ENCODE measurements at regions not wholly inside any gene's neighbourhood (a gene's known extent, or its start where the extent isn't known, plus 50 kb on each side); places are given as distances from the start of the nearest gene placed in this dataset.

- H2AFZ ChIP-seq: no peak overlapping the region
- DNase-seq (ENCODE audit: low spot score) (no peak), ATAC-seq (no peak)
- H3K27me3 ChIP-seq (ENCODE audit: insufficient read depth): no peaks in the 10 kb centered on the region
- no peak overlapping the region for H3K27ac ChIP-seq (ENCODE audit: low read depth)
- no peaks in the 10 kb centered on the region for H3K4me1 ChIP-seq (ENCODE audit: insufficient read depth)
- no peak overlapping the region for H3K4me3 ChIP-seq
- H3K36me3 ChIP-seq (ENCODE audit: insufficient read depth): peaks cover 1% of the 10 kb centered on the region; the same call in 1 of the 2 replicates
- no peak overlapping the region for H3K4me2 ChIP-seq
- no peaks in the 10 kb centered on the region for H3K4me1 Mint-ChIP-seq
- H3F3A ChIP-seq (replicated peaks; ENCODE audit: low read depth): no peaks in the 10 kb centered on the region
- no peaks in the 10 kb centered on the region for H3K27me3 Mint-ChIP-seq (ENCODE audit: insufficient read depth, low read depth, poor library complexity)
- H3K79me2 ChIP-seq (replicated peaks; ENCODE audit: insufficient read depth): no peaks in the 10 kb centered on the region
- TF ChIP-seq POLR2AphosphoS5 (IDR thresholded peaks at IDR 0.05; ENCODE audit: low read depth) (no peak), EZH2phosphoT487 (IDR thresholded peaks at IDR 0.05; ENCODE audit: unreplicated experiment) (no peak), EZH2 (IDR thresholded peaks at IDR 0.05; ENCODE audit: low read depth, unreplicated experiment) (no peak), CREB1 (CRISPR knock-in tag; IDR thresholded peaks at IDR 0.05; ENCODE audit: low read depth) (no peak), STAT1 (IDR thresholded peaks at IDR 0.05; ENCODE audit: unreplicated experiment) (no peak), NANOG (IDR thresholded peaks at IDR 0.05; ENCODE audit: borderline replicate concordance) (no peak), ZNF331 (CRISPR knock-in tag; IDR thresholded peaks at IDR 0.05; ENCODE audit: low read depth) (no peak)
- TF ChIP-seq, protein P1, sequence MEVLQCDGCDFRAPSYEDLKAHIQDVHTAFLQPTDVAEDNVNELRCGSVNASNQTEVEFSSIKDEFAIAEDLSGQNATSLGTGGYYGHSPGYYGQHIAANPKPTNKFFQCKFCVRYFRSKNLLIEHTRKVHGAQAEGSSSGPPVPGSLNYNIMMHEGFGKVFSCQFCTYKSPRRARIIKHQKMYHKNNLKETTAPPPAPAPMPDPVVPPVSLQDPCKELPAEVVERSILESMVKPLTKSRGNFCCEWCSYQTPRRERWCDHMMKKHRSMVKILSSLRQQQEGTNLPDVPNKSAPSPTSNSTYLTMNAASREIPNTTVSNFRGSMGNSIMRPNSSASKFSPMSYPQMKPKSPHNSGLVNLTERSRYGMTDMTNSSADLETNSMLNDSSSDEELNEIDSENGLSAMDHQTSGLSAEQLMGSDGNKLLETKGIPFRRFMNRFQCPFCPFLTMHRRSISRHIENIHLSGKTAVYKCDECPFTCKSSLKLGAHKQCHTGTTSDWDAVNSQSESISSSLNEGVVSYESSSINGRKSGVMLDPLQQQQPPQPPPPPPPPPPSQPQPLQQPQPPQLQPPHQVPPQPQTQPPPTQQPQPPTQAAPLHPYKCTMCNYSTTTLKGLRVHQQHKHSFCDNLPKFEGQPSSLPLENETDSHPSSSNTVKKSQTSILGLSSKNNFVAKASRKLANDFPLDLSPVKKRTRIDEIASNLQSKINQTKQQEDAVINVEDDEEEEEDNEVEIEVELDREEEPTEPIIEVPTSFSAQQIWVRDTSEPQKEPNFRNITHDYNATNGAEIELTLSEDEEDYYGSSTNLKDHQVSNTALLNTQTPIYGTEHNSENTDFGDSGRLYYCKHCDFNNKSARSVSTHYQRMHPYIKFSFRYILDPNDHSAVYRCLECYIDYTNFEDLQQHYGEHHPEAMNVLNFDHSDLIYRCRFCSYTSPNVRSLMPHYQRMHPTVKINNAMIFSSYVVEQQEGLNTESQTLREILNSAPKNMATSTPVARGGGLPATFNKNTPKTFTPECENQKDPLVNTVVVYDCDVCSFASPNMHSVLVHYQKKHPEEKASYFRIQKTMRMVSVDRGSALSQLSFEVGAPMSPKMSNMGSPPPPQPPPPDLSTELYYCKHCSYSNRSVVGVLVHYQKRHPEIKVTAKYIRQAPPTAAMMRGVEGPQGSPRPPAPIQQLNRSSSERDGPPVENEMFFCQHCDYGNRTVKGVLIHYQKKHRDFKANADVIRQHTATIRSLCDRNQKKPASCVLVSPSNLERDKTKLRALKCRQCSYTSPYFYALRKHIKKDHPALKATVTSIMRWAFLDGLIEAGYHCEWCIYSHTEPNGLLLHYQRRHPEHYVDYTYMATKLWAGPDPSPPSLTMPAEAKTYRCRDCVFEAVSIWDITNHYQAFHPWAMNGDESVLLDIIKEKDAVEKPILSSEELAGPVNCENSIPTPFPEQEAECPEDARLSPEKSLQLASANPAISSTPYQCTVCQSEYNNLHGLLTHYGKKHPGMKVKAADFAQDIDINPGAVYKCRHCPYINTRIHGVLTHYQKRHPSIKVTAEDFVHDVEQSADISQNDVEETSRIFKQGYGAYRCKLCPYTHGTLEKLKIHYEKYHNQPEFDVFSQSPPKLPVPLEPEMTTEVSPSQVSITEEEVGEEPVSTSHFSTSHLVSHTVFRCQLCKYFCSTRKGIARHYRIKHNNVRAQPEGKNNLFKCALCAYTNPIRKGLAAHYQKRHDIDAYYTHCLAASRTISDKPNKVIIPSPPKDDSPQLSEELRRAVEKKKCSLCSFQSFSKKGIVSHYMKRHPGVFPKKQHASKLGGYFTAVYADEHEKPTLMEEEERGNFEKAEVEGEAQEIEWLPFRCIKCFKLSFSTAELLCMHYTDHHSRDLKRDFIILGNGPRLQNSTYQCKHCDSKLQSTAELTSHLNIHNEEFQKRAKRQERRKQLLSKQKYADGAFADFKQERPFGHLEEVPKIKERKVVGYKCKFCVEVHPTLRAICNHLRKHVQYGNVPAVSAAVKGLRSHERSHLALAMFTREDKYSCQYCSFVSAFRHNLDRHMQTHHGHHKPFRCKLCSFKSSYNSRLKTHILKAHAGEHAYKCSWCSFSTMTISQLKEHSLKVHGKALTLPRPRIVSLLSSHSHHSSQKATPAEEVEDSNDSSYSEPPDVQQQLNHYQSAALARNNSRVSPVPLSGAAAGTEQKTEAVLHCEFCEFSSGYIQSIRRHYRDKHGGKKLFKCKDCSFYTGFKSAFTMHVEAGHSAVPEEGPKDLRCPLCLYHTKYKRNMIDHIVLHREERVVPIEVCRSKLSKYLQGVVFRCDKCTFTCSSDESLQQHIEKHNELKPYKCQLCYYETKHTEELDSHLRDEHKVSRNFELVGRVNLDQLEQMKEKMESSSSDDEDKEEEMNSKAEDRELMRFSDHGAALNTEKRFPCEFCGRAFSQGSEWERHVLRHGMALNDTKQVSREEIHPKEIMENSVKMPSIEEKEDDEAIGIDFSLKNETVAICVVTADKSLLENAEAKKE (CRISPR knock-in tag; IDR thresholded peaks at IDR 0.05): no peak
- TF ChIP-seq, protein P2, sequence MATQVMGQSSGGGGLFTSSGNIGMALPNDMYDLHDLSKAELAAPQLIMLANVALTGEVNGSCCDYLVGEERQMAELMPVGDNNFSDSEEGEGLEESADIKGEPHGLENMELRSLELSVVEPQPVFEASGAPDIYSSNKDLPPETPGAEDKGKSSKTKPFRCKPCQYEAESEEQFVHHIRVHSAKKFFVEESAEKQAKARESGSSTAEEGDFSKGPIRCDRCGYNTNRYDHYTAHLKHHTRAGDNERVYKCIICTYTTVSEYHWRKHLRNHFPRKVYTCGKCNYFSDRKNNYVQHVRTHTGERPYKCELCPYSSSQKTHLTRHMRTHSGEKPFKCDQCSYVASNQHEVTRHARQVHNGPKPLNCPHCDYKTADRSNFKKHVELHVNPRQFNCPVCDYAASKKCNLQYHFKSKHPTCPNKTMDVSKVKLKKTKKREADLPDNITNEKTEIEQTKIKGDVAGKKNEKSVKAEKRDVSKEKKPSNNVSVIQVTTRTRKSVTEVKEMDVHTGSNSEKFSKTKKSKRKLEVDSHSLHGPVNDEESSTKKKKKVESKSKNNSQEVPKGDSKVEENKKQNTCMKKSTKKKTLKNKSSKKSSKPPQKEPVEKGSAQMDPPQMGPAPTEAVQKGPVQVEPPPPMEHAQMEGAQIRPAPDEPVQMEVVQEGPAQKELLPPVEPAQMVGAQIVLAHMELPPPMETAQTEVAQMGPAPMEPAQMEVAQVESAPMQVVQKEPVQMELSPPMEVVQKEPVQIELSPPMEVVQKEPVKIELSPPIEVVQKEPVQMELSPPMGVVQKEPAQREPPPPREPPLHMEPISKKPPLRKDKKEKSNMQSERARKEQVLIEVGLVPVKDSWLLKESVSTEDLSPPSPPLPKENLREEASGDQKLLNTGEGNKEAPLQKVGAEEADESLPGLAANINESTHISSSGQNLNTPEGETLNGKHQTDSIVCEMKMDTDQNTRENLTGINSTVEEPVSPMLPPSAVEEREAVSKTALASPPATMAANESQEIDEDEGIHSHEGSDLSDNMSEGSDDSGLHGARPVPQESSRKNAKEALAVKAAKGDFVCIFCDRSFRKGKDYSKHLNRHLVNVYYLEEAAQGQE (IDR thresholded peaks at IDR 0.05; ENCODE audit: unreplicated experiment): no peak
- peaks cover 41% of the 10 kb centered on the region for H3K36me3 Mint-ChIP-seq (ENCODE audit: low read depth)
- no peak overlapping the region for H3K4me3 Mint-ChIP-seq
- no peaks in the 10 kb centered on the region for H4K20me1 ChIP-seq (replicated peaks; ENCODE audit: insufficient read depth)
- H3K9me3 Mint-ChIP-seq: peaks cover 54% of the 10 kb centered on the region
- peaks cover 5% of the 10 kb centered on the region; the same call in 1 of the 2 replicates for H3K9me2 ChIP-seq (ENCODE audit: insufficient read depth)
- no peak overlapping the region for H3K27ac Mint-ChIP-seq
Measured at GRCh38 chr2:144965172-144965571, 445.3 kb upstream of the ZEB2 start.

Data from GM23338 (cell line).